Caco-2 (cell line): ENCODE measurements at regions not wholly inside any gene's neighbourhood (a gene's known extent, or its start where the extent isn't known, plus 50 kb on each side); places are given as distances from the start of the nearest gene placed in this dataset.

ENCODE experiments used
- BruUV-seq: library from RNA; stranded (reverse); fragments of 400-500 nt; replicated peaks from 2 replicates; lab custom pipeline; 2021; lab: Mats Ljungman, UMichigan
- CTCF ChIA-PET: fragments of 300-600 bp; sonication (Branson Sonifier 250); formaldehyde crosslinking; loops from one replicate; lab custom pipeline; 2022; ENCODE audit warnings: antibody characterized with exemption; lab: Charles Lee
- POLR2A ChIA-PET: fragments of 300-600 bp; sonication (Branson Sonifier 250); formaldehyde crosslinking; loops from one replicate; lab custom pipeline; 2022; ENCODE audit warnings: antibody characterized with exemption; lab: Charles Lee
- DNase-seq, 2 experiments: peaks; one replicate each; pipeline versions ENCODE4 v3.0.0 to v3.0.0-alpha.2; 2020 to 2022
- H3K27me3 ChIP-seq: replicated peaks from 2 replicates; pipeline ENCODE4 v1.6.0; 2011; ENCODE audit warnings: low read length; ENCODE audit not compliant: control insufficient read depth, insufficient read depth
- H3K36me3 ChIP-seq: 2 replicates; pipeline ENCODE4 v1.5.1; 2011; ENCODE audit warnings: low read length; ENCODE audit not compliant: control insufficient read depth, insufficient read depth
- H3K4me1 ChIP-seq: fragments of 250-450 bp; sonication (Bioruptor Pico); 2 replicates; pipeline ENCODE4 v1.5.1; 2020; ENCODE audit warnings: mild to moderate bottlenecking
- H3K4me3 ChIP-seq: 2 replicates; pipeline ENCODE4 v1.5.1; 2011; ENCODE audit warnings: low read depth, mild to moderate bottlenecking, control low read depth, low read length
- H3K9me3 ChIP-seq: fragments of 250-450 bp; sonication (Bioruptor Pico); 2 replicates; pipeline ENCODE4 v1.5.1; 2020; ENCODE audit warnings: mild to moderate bottlenecking, moderate library complexity
- H3K27ac Mint-ChIP-seq: one replicate; pipeline ENCODE4 v1.8.0; 2022; ENCODE audit warnings: mixed read lengths; ENCODE audit not compliant: unreplicated experiment
- H3K27me3 Mint-ChIP-seq: one replicate; pipeline ENCODE4 v1.8.0; 2022; ENCODE audit warnings: mixed read lengths; ENCODE audit not compliant: insufficient read depth, unreplicated experiment
- H3K36me3 Mint-ChIP-seq: one replicate; pipeline ENCODE4 v1.8.0; 2022; ENCODE audit warnings: mild to moderate bottlenecking, mixed read lengths; ENCODE audit not compliant: insufficient read depth, unreplicated experiment
- H3K4me1 Mint-ChIP-seq: one replicate; pipeline ENCODE4 v1.8.0; 2022; ENCODE audit warnings: low read depth, mixed read lengths; ENCODE audit not compliant: unreplicated experiment
- H3K4me3 Mint-ChIP-seq: one replicate; pipeline ENCODE4 v1.8.0; 2022; ENCODE audit warnings: mild to moderate bottlenecking, moderate library complexity, mixed read lengths; ENCODE audit not compliant: unreplicated experiment
- H3K9me3 Mint-ChIP-seq: one replicate; pipeline ENCODE4 v1.8.0; 2022; ENCODE audit warnings: mixed read lengths; ENCODE audit not compliant: unreplicated experiment
- CTCF ChIP-seq, 2 experiments: fragments of 200-600 bp in 1 of 2; IDR thresholded peaks; 1 replicate in 1 of 2; 2 replicates in 1 of 2; pipeline versions ENCODE4 v1.5.1 to v1.8.0; 2011 to 2022; ENCODE audit warnings: antibody characterized with exemption in 1 of 2, control low read depth in 1 of 2, inconsistent platforms in 1 of 2, low read depth in 1 of 2, low read length in 1 of 2, mild to moderate bottlenecking in 1 of 2, moderate library complexity in 1 of 2; ENCODE audit not compliant: insufficient read depth in 1 of 2, severe bottlenecking in 1 of 2, unreplicated experiment in 1 of 2
- intact Hi-C: fragments of 100-400 bp; cut with micrococcal nuclease; formaldehyde crosslinking; loops from one replicate; pipeline ENCODE4 v1.10.0; 2022; ENCODE audit not compliant: unreplicated experiment

GRCh38 chr7:131976411-131976810 lies 420.0 kb upstream of the PODXL start:
- H3K4me3 ChIP-seq = no peak overlapping the region
- H3K9me3 ChIP-seq = no peaks in the 10 kb centered on the region
- Mint-ChIP-seq H3K27me3 (peaks cover 10% of the 10 kb centered on the region), H3K27ac (no peak overlapping the region), H3K36me3 (no peaks in the 10 kb centered on the region), H3K9me3 (no peaks in the 10 kb centered on the region), H3K4me1 (no peaks in the 10 kb centered on the region), H3K4me3 (no peak overlapping the region)
- no peaks in the 10 kb centered on the region for H3K36me3 ChIP-seq
- POLR2A ChIA-PET = no interaction called here
- CTCF ChIA-PET = no interaction called here
- BruUV-seq = no TSS peak
- intact Hi-C loops = no loop called here
- no peaks in the 10 kb centered on the region for H3K4me1 ChIP-seq
- no peak for TF ChIP-seq CTCF (IDR thresholded peaks at IDR 0.05; ENCODE audit: insufficient read depth in 1 of 2, low read depth in 1 of 2, low read length in 1 of 2, severe bottlenecking in 1 of 2, unreplicated experiment in 1 of 2)
- no peak for DNase-seq
- H3K27me3 ChIP-seq = no peaks in the 10 kb centered on the region; the same call in 1 of the 2 replicates

GRCh38 chr7:131974671-131975070 lies 418.2 kb upstream of the PODXL start:
- Histone ChIP-seq H3K36me3 (no peaks in the 10 kb centered on the region), H3K4me3 (no peak overlapping the region), H3K27me3 (no peaks in the 10 kb centered on the region; the same call in 1 of the 2 replicates), H3K9me3 (no peaks in the 10 kb centered on the region), H3K4me1 (no peaks in the 10 kb centered on the region)
- no peak overlapping the region for H3K27ac Mint-ChIP-seq
- H3K36me3 Mint-ChIP-seq = no peaks in the 10 kb centered on the region
- no peak overlapping the region for H3K4me3 Mint-ChIP-seq
- ChIA-PET POLR2A (no interaction called here), CTCF (no interaction called here)
- H3K27me3 Mint-ChIP-seq = peaks cover 10% of the 10 kb centered on the region
- H3K9me3 Mint-ChIP-seq = no peaks in the 10 kb centered on the region
- H3K4me1 Mint-ChIP-seq = no peaks in the 10 kb centered on the region
- BruUV-seq = no TSS peak
- intact Hi-C loops = no loop called here
- TF ChIP-seq CTCF (IDR thresholded peaks at IDR 0.05; ENCODE audit: insufficient read depth in 1 of 2, low read depth in 1 of 2, low read length in 1 of 2, severe bottlenecking in 1 of 2, unreplicated experiment in 1 of 2) = no peak
- no peak for DNase-seq

- peaks cover 9% of the 10 kb centered on the region for H3K27me3 Mint-ChIP-seq
- Histone ChIP-seq H3K36me3 (no peaks in the 10 kb centered on the region), H3K27me3 (no peaks in the 10 kb centered on the region; the same call in 1 of the 2 replicates), H3K4me3 (no peak overlapping the region), H3K9me3 (no peaks in the 10 kb centered on the region), H3K4me1 (no peaks in the 10 kb centered on the region)
- H3K27ac Mint-ChIP-seq = no peak overlapping the region
- no peak overlapping the region for H3K4me3 Mint-ChIP-seq
- POLR2A ChIA-PET = no interaction called here
- no peak for TF ChIP-seq CTCF (IDR thresholded peaks at IDR 0.05; ENCODE audit: insufficient read depth in 1 of 2, low read depth in 1 of 2, low read length in 1 of 2, severe bottlenecking in 1 of 2, unreplicated experiment in 1 of 2)
- no TSS peak for BruUV-seq
- no peaks in the 10 kb centered on the region for H3K9me3 Mint-ChIP-seq
- H3K36me3 Mint-ChIP-seq = no peaks in the 10 kb centered on the region
- DNase-seq = no peak
- CTCF ChIA-PET = no interaction called here
- intact Hi-C loops = no loop called here
- H3K4me1 Mint-ChIP-seq = no peaks in the 10 kb centered on the region
Observed at GRCh38 chr7:131972251-131972650, 415.8 kb upstream of the PODXL start.
